Astrocyte of the spinal cord (primary cell): ENCODE measurements at regions not wholly inside any gene's neighbourhood (a gene's known extent, or its start where the extent isn't known, plus 50 kb on each side); places are given as distances from the start of the nearest gene placed in this dataset.

Experiments used
- DNase-seq: peaks from one replicate; pipeline ENCODE4 v3.0.0; 2011; ENCODE audit warnings: low read depth, low spot score
- H3K4me3 ChIP-seq: 2 replicates; pipeline ENCODE4 v1.5.1; 2011; ENCODE audit warnings: low read depth, mild to moderate bottlenecking, low read length, moderate library complexity
- in situ Hi-C: cut with HindIII; loops from 2 replicates; pipeline ENCODE4 v1.10.0; 2017; ENCODE audit warnings: low sequenced_read_pairs
- TF ChIP-seq, protein P1 (sequence below): IDR thresholded peaks from 2 replicates; pipeline ENCODE4 v1.5.1; 2012; ENCODE audit warnings: low read depth, mild to moderate bottlenecking, low read length, inconsistent platforms

- no peak overlapping the region for H3K4me3 ChIP-seq
- TF ChIP-seq, protein P1, sequence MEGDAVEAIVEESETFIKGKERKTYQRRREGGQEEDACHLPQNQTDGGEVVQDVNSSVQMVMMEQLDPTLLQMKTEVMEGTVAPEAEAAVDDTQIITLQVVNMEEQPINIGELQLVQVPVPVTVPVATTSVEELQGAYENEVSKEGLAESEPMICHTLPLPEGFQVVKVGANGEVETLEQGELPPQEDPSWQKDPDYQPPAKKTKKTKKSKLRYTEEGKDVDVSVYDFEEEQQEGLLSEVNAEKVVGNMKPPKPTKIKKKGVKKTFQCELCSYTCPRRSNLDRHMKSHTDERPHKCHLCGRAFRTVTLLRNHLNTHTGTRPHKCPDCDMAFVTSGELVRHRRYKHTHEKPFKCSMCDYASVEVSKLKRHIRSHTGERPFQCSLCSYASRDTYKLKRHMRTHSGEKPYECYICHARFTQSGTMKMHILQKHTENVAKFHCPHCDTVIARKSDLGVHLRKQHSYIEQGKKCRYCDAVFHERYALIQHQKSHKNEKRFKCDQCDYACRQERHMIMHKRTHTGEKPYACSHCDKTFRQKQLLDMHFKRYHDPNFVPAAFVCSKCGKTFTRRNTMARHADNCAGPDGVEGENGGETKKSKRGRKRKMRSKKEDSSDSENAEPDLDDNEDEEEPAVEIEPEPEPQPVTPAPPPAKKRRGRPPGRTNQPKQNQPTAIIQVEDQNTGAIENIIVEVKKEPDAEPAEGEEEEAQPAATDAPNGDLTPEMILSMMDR, result no peak
- DNase-seq, result no peak
- in situ Hi-C loops, result no loop called here
Measured at GRCh38 chr15:77717333-77717990, 84.8 kb upstream of the LINGO1 start.

- H3K4me3 ChIP-seq, result no peak overlapping the region
- DNase-seq, result no peak
- in situ Hi-C loops, result no loop called here
- TF ChIP-seq, protein P1, result no peak
Measured at GRCh38 chr15:77716632-77717332, 84.1 kb upstream of the LINGO1 start.

DNA sequence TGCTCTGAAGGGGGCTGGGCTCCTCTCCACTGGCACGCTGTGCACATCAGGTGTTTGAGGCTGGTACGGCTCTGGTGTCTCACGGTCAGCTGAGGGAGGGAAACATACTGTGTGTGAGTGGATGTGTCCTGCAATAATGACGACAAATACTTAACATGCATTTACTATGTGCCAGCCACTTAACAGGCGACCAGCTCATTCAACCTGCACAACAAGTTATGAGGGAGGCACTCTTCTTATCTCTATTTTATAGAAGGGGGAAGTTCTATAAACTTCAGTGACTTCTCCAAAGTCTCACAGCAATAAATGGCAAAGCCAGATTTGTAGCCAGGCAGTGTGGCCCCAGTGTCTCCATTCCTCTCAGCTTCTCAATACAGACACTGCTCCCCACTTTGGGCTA, 83.1 kb upstream of the LINGO1 start:
- no peak overlapping the region for H3K4me3 ChIP-seq
- in situ Hi-C loops, result no loop called here
- TF ChIP-seq, protein P1, result no peak
- DNase-seq, result no peak

GRCh38 chr15:77715051-77715450, 82.3 kb upstream of the LINGO1 start:
- no peak for DNase-seq
- TF ChIP-seq, protein P1, result no peak
- no peak overlapping the region for H3K4me3 ChIP-seq
- in situ Hi-C loops, result no loop called here

- no peak for DNase-seq
- TF ChIP-seq, protein P1, result no peak
- in situ Hi-C loops, result no loop called here
- no peak overlapping the region for H3K4me3 ChIP-seq
Measured at GRCh38 chr15:77714555-77714954, 81.8 kb upstream of the LINGO1 start.

GRCh38 chr15:77714023-77714422, 81.3 kb upstream of the LINGO1 start:
- TF ChIP-seq, protein P1, result no peak
- H3K4me3 ChIP-seq, result no peak overlapping the region
- DNase-seq, result no peak
- in situ Hi-C loops, result no loop called here
